ENCODE measurements at regions not wholly inside any gene's neighbourhood (a gene's known extent, or its start where the extent isn't known, plus 50 kb on each side); places are given as distances from the start of the nearest gene placed in this dataset.

GRCh38 chr3:6120786-6121185, 740.1 kb upstream of the GRM7 start:
- TF ChIP-seq CTCF (IDR thresholded peaks at IDR 0.05): no peak
- TF ChIP-seq POLR2A (IDR thresholded peaks at IDR 0.05): no peak
